Mesenchymal stem cell (in vitro differentiated cells and primary cell): ENCODE measurements at regions not wholly inside any gene's neighbourhood (a gene's known extent, or its start where the extent isn't known, plus 50 kb on each side); places are given as distances from the start of the nearest gene placed in this dataset.
"Not testable (repeated sequence)": the region's sequence is repeated elsewhere in the genome, so short reads cannot be mapped to it uniquely, and the experiment has no call there.

Experiments
- DNase-seq: peaks from one replicate; pipeline ENCODE4 v3.0.0-alpha.2; 2013
- H2AFZ ChIP-seq: one replicate; pipeline ENCODE4 v1.6.1; 2013; ENCODE audit warnings: low read depth, mild to moderate bottlenecking, control low read depth, inconsistent platforms, low read length, moderate library complexity
- H2AK5ac ChIP-seq: 2 replicates; pipeline ENCODE4 v1.6.1; 2013; ENCODE audit warnings: low read length, moderate library complexity, mild to moderate bottlenecking, inconsistent platforms; ENCODE audit not compliant: severe bottlenecking
- H2BK120ac ChIP-seq: one replicate; pipeline ENCODE4 v1.6.1; 2013; ENCODE audit warnings: low read depth, mild to moderate bottlenecking, inconsistent platforms, low read length, moderate library complexity
- H2BK12ac ChIP-seq, 2 experiments: one replicate each; pipeline ENCODE4 v1.6.1; 2013; ENCODE audit warnings: inconsistent platforms in 2 of 2, low read length in 2 of 2, mild to moderate bottlenecking in 2 of 2, moderate library complexity in 2 of 2, control low read depth in 1 of 2
- H2BK15ac ChIP-seq: one replicate; pipeline ENCODE4 v1.6.1; 2013; ENCODE audit warnings: mild to moderate bottlenecking, low read depth, inconsistent platforms; ENCODE audit not compliant: poor library complexity, severe bottlenecking
- H2BK5ac ChIP-seq: 2 replicates; pipeline ENCODE4 v1.6.1; 2013; ENCODE audit warnings: low read depth, mild to moderate bottlenecking, low read length, control low read depth, inconsistent platforms; ENCODE audit not compliant: poor library complexity, severe bottlenecking
- H3K14ac ChIP-seq, 2 experiments: one replicate each; pipeline ENCODE4 v1.6.1; 2013; ENCODE audit warnings: inconsistent platforms in 2 of 2, low read length in 2 of 2, control low read depth in 1 of 2, mild to moderate bottlenecking in 1 of 2, moderate library complexity in 1 of 2
- H3K18ac ChIP-seq, 2 experiments: one replicate each; pipeline ENCODE4 v1.6.1; 2013; ENCODE audit warnings: inconsistent platforms in 2 of 2, low read length in 2 of 2, control low read depth in 1 of 2, low read depth in 1 of 2, mild to moderate bottlenecking in 1 of 2
- H3K23ac ChIP-seq, 2 experiments: one replicate each; pipeline ENCODE4 v1.6.1; 2013; ENCODE audit warnings: inconsistent platforms in 2 of 2, low read length in 2 of 2, mild to moderate bottlenecking in 2 of 2, moderate library complexity in 2 of 2, control low read depth in 1 of 2
- H3K27ac ChIP-seq: 2 replicates; pipeline ENCODE4 v1.5.1; 2013; ENCODE audit warnings: mild to moderate bottlenecking, moderate library complexity, low read length, control low read depth, inconsistent platforms; ENCODE audit not compliant: poor library complexity, severe bottlenecking
- H3K27me3 ChIP-seq, 2 experiments: 2 replicates each; pipeline versions ENCODE4 v1.6.1 to v1.7.0; 2013; ENCODE audit warnings: low read length in 2 of 2, mild to moderate bottlenecking in 2 of 2, moderate library complexity in 2 of 2, control low read depth in 1 of 2, inconsistent platforms in 1 of 2; ENCODE audit not compliant: control insufficient read depth in 1 of 2, insufficient read depth in 1 of 2
- H3K36me3 ChIP-seq, 2 experiments: 2 replicates each; pipeline versions ENCODE4 v1.6.1 to v1.7.0; 2013; ENCODE audit warnings: low read length in 2 of 2, control low read depth in 1 of 2, inconsistent platforms in 1 of 2, low read depth in 1 of 2, mild to moderate bottlenecking in 1 of 2; ENCODE audit not compliant: insufficient read depth in 2 of 2, control insufficient read depth in 1 of 2
- H3K4ac ChIP-seq, 2 experiments: one replicate each; pipeline ENCODE4 v1.6.1; 2013; ENCODE audit warnings: inconsistent platforms in 2 of 2, low read length in 2 of 2, mild to moderate bottlenecking in 2 of 2, moderate library complexity in 2 of 2, control low read depth in 1 of 2, low read depth in 1 of 2
- H3K4me1 ChIP-seq: 2 replicates; pipeline ENCODE4 v1.6.1; 2013; ENCODE audit warnings: low read depth, low read length, control low read depth; ENCODE audit not compliant: control insufficient read depth, insufficient read depth
- H3K4me2 ChIP-seq: 2 replicates; pipeline ENCODE4 v1.6.1; 2013; ENCODE audit warnings: low read length, mild to moderate bottlenecking, inconsistent platforms; ENCODE audit not compliant: poor library complexity, severe bottlenecking
- H3K4me3 ChIP-seq, 2 experiments: 2 replicates each; pipeline versions ENCODE4 v1.5.1 to v1.7.0; 2013; ENCODE audit warnings: low read length in 2 of 2, mild to moderate bottlenecking in 2 of 2, control low read depth in 1 of 2, low read depth in 1 of 2; ENCODE audit not compliant: insufficient read depth in 1 of 2
- H3K79me1 ChIP-seq: replicated peaks from 2 replicates; pipeline ENCODE4 v1.6.1; 2013; ENCODE audit warnings: mild to moderate bottlenecking, control low read depth, low read length, inconsistent platforms; ENCODE audit not compliant: poor library complexity, severe bottlenecking
- H3K9ac ChIP-seq: 2 replicates; pipeline ENCODE4 v1.7.0; 2013; ENCODE audit warnings: mild to moderate bottlenecking, low read length, moderate library complexity
- H3K9me3 ChIP-seq: 2 replicates; pipeline ENCODE4 v1.7.0; 2013; ENCODE audit warnings: mild to moderate bottlenecking, low read length; ENCODE audit not compliant: control insufficient read depth
- H4K8ac ChIP-seq: one replicate; pipeline ENCODE4 v1.6.1; 2013; ENCODE audit warnings: inconsistent platforms, mild to moderate bottlenecking, low read length, moderate library complexity
- H4K91ac ChIP-seq: one replicate; pipeline ENCODE4 v1.6.1; 2013; ENCODE audit warnings: mild to moderate bottlenecking, low read length, inconsistent platforms
- WGBS: methylation state at CpG from one replicate; pipeline ENCODE4 v1.1.7; 2013; ENCODE audit warnings: mixed read lengths; 5-methylcytosine and 5-hydroxymethylcytosine counted together

DNA sequence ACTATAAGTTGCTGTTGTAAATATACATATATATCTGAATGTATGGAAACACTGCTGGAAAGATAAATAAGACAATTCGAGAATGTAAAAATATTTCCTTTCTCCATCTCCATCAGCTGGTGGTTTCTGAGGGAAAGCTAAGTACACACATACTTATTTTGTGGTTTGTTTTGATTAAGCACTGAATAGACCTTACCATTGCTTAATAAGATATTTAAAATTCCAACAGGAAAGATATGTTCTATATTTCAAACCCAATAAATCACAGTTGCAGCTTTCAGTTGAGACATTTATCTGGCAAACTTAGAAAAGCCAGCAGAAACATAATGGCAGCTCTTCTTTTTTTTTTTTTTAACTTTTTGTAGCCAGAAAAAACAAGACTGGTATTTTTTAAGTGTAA lies 160.4 kb downstream of the VGLL3 start:
- H2BK120ac ChIP-seq = no peak overlapping the region
- no peak overlapping the region for H3K23ac ChIP-seq
- H3K79me1 ChIP-seq = no peaks in the 10 kb centered on the region
- no peaks in the 10 kb centered on the region for H3K27me3 ChIP-seq
- no peak overlapping the region for H2BK12ac ChIP-seq
- no CpG with 5 or more reads among the region's 1 CpG for WGBS
- H3K18ac ChIP-seq = no peak overlapping the region
- H3K36me3 ChIP-seq = no peaks in the 10 kb centered on the region
- no peaks in the 10 kb centered on the region for H3K4me1 ChIP-seq
- H3K9ac ChIP-seq = no peak overlapping the region
- no peak overlapping the region for H3K27ac ChIP-seq
- H2AK5ac ChIP-seq = no peak overlapping the region
- no peak overlapping the region for H3K4ac ChIP-seq
- no peak overlapping the region for H2AFZ ChIP-seq
- H2BK5ac ChIP-seq = no peak overlapping the region
- no peak overlapping the region for H3K4me3 ChIP-seq
- no peak overlapping the region for H4K8ac ChIP-seq
- no peak for DNase-seq
- H3K14ac ChIP-seq = no peak overlapping the region
- H4K91ac ChIP-seq = no peak overlapping the region
- H3K4me2 ChIP-seq = no peak overlapping the region
- H3K9me3 ChIP-seq = no peaks in the 10 kb centered on the region
- H2BK15ac ChIP-seq = no peak overlapping the region

DNA sequence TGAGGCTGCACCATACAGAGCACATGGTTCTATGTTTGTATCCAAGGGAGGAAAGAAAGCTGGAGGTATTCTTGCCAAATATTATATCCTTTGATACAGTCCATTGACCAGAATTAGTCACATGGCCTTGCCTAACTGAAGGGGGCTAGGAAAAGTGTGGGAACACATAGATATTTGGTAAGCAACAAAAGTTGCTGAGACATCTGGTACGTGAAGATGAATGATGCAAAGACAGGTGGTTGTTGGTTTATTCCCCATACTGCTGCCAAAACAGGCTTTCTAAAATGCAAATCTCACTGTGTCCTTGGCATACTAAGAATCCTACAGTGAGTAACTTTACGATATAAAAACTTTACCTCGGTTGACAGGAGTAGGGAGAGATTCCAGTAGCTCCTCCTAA lies 162.2 kb downstream of the VGLL3 start:
- H3K27ac ChIP-seq = no peak overlapping the region
- H3K79me1 ChIP-seq = no peaks in the 10 kb centered on the region
- no peaks in the 10 kb centered on the region for H3K36me3 ChIP-seq
- H3K18ac ChIP-seq = no peak overlapping the region
- H4K91ac ChIP-seq = no peak overlapping the region
- H2AK5ac ChIP-seq = no peak overlapping the region
- H3K23ac ChIP-seq = no peak overlapping the region
- H2BK15ac ChIP-seq = no peak overlapping the region
- H3K4me1 ChIP-seq = no peaks in the 10 kb centered on the region
- H3K4me3 ChIP-seq = no peak overlapping the region
- H3K4me2 ChIP-seq = no peak overlapping the region
- no peak overlapping the region for H3K14ac ChIP-seq
- H4K8ac ChIP-seq = no peak overlapping the region
- no peaks in the 10 kb centered on the region for H3K27me3 ChIP-seq
- H2BK12ac ChIP-seq = no peak overlapping the region
- no peaks in the 10 kb centered on the region for H3K9me3 ChIP-seq
- WGBS = 88% methylated on average over 2 of the region's 3 CpGs
- H3K9ac ChIP-seq = no peak overlapping the region
- H3K4ac ChIP-seq = no peak overlapping the region
- H2BK5ac ChIP-seq = no peak overlapping the region
- no peak overlapping the region for H2BK120ac ChIP-seq
- no peak overlapping the region for H2AFZ ChIP-seq
- no peak for DNase-seq

DNA sequence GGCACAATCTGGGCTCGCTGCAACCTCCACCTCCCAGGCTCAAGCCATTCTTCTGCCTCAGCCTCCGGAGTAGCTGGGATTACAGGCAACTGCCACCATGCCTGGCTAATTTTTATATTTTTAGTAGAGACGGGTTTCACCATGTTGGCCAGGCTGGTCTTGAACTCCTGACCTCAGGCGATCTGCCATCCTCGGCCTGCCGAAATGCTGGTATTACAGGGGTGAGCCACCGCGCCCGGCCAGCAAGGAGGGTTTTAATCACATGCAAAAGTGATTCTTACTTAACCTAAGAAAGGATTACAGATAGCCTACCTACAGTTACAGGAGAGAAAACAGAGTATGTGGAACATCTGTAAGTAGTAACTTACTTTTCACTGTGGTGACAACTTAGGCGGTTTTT lies 163.4 kb downstream of the VGLL3 start:
- not testable (repeated sequence) for DNase-seq, H3K36me3 ChIP-seq, H2AK5ac ChIP-seq, H3K4me2 ChIP-seq, H3K79me1 ChIP-seq, H4K91ac ChIP-seq, H3K4me1 ChIP-seq, H2BK5ac ChIP-seq, H3K14ac ChIP-seq, H2BK12ac ChIP-seq, H4K8ac ChIP-seq, H2AFZ ChIP-seq, H3K9me3 ChIP-seq, H3K23ac ChIP-seq, H3K27me3 ChIP-seq, H3K9ac ChIP-seq, H2BK15ac ChIP-seq, H3K4me3 ChIP-seq, H3K18ac ChIP-seq, H2BK120ac ChIP-seq, H3K27ac ChIP-seq, H3K4ac ChIP-seq
- 94% methylated on average over 10 of the region's 10 CpGs for WGBS

DNA sequence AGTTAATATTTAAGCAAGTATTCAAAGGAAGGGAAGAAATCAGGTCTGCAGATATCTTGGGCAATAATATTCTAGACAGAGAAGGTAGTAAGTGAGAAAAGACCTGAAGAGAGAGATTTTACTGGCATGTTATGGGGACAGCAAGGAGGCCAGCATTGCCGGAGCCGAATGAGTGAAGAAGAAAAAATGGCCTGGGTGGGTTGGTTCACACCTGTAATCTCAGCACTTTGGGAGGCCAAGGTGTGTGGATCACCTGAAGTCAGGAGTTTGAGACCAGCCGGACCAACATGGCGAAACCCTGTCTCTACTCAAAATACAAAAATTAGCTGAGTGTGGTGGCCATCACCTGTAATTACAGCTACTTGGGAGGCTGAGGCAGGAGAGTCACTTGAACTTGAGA lies 164.7 kb downstream of the VGLL3 start:
- Histone ChIP-seq H2BK12ac (no peak overlapping the region), H3K9ac (no peak overlapping the region), H2AK5ac (no peak overlapping the region), H3K4ac (no peak overlapping the region), H3K4me1 (no peaks in the 10 kb centered on the region), H3K18ac (no peak overlapping the region), H3K4me2 (no peak overlapping the region), H2AFZ (no peak overlapping the region), H3K79me1 (no peaks in the 10 kb centered on the region), H4K8ac (no peak overlapping the region), H3K4me3 (no peak overlapping the region), H3K23ac (no peak overlapping the region), H3K14ac (no peak overlapping the region), H3K36me3 (no peaks in the 10 kb centered on the region), H4K91ac (no peak overlapping the region), H2BK5ac (no peak overlapping the region), H2BK120ac (no peak overlapping the region), H3K27me3 (no peaks in the 10 kb centered on the region), H2BK15ac (no peak overlapping the region), H3K9me3 (no peaks in the 10 kb centered on the region), H3K27ac (no peak overlapping the region)
- WGBS = 96% methylated on average over 2 of the region's 4 CpGs
- no peak for DNase-seq
